Stimulated activated CD4-positive, alpha-beta T cell treated with anti-CD3 and anti-CD28 coated beads, Interleukin-12 subunit alpha, Interleukin-12 subunit beta, amount 100 ng/mL, for 4 hours (primary cell): ENCODE measurements at regions not wholly inside any gene's neighbourhood (a gene's known extent, or its start where the extent isn't known, plus 50 kb on each side); places are given as distances from the start of the nearest gene placed in this dataset.
"Not testable (repeated sequence)": the region's sequence is repeated elsewhere in the genome, so short reads cannot be mapped to it uniquely, and the experiment has no call there.

Experiments
- DNase-seq: peaks from one replicate; pipeline ENCODE4 v3.0.0-alpha.2; 2020

- DNase-seq = no peak
These were observed 815.3 kb downstream of the RNF144A start for GRCh38 chr2:7732497-7732896.

GRCh38 chr2:7736646-7737305, 819.6 kb downstream of the RNF144A start:
- no peak for DNase-seq

GRCh38 chr2:7738596-7738995, 821.4 kb downstream of the RNF144A start:
- DNase-seq = no peak

- no peak for DNase-seq
These were observed 822.9 kb downstream of the RNF144A start for GRCh38 chr2:7740114-7740513.

GRCh38 chr2:7742301-7742700, 825.1 kb downstream of the RNF144A start:
- no peak for DNase-seq

- no peak for DNase-seq
These were observed 827.6 kb downstream of the RNF144A start for GRCh38 chr2:7744827-7745226.

- DNase-seq = no peak
These were observed 828.2 kb downstream of the RNF144A start for GRCh38 chr2:7745369-7745768.

GRCh38 chr2:7748717-7749415, 831.7 kb downstream of the RNF144A start:
- no peak for DNase-seq

- DNase-seq = no peak
These were observed 832.8 kb downstream of the RNF144A start for GRCh38 chr2:7749895-7750559.

GRCh38 chr2:7752291-7752690, 835.1 kb downstream of the RNF144A start:
- no peak for DNase-seq

GRCh38 chr2:7753777-7754176, 836.6 kb downstream of the RNF144A start:
- DNase-seq = no peak

GRCh38 chr2:7755879-7756278, 838.7 kb downstream of the RNF144A start:
- no peak for DNase-seq

- DNase-seq = no peak
These were observed 841.0 kb downstream of the RNF144A start for GRCh38 chr2:7758073-7758759.

GRCh38 chr2:7759898-7760297, 842.7 kb downstream of the RNF144A start:
- DNase-seq = no peak

- not testable (repeated sequence) for DNase-seq
These were observed 846.2 kb downstream of the RNF144A start for GRCh38 chr2:7763418-7763817.

- DNase-seq = no peak
These were observed 848.0 kb downstream of the RNF144A start for GRCh38 chr2:7765236-7765635.

- DNase-seq = no peak
These were observed 849.0 kb downstream of the RNF144A start for GRCh38 chr2:7766088-7766722.

GRCh38 chr2:7766978-7767565, 849.9 kb downstream of the RNF144A start:
- DNase-seq = no peak

- no peak for DNase-seq
These were observed 850.7 kb downstream of the RNF144A start for GRCh38 chr2:7767902-7768301.

GRCh38 chr2:7771781-7772180, 854.6 kb downstream of the RNF144A start:
- DNase-seq = no peak

- no peak for DNase-seq
These were observed 856.4 kb downstream of the RNF144A start for GRCh38 chr2:7773362-7774360.
